Non-pigmented ciliary epithelial cell (primary cell): ENCODE measurements at regions not wholly inside any gene's neighbourhood (a gene's known extent, or its start where the extent isn't known, plus 50 kb on each side); places are given as distances from the start of the nearest gene placed in this dataset.

Source experiments
- DNase-seq: peaks from one replicate; pipeline ENCODE4 v3.0.0-alpha.2; 2010; ENCODE audit warnings: low read depth

- no peak for DNase-seq
Observed at GRCh38 chr2:14572633-14573032, 59.9 kb upstream of the LRATD1 start.

DNA sequence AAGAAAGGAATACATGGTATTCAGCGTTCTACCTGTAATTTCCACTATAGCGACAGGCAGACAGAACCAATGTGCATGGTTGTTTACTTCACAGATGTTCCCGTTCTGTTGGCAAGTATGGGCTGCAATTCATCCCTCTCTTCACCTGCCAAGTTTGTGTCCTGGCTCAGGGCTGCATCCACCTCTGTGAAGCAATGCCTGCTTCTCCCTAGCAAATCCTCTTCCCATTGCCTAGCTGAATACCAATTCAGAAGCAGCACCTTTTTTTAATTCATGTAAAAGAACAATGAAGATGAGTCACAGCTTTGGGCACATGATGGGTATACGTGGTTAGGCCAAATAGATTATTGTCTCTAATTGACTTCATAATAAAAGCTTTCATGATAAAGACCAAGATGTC is 54.7 kb upstream of the LRATD1 start:
- DNase-seq, result no peak
